C1 segment of cervical spinal cord (tissue), 14 donors: ENCODE measurements at regions not wholly inside any gene's neighbourhood (a gene's known extent, or its start where the extent isn't known, plus 50 kb on each side); places are given as distances from the start of the nearest gene placed in this dataset.
"Not testable (repeated sequence)": the region's sequence is repeated elsewhere in the genome, so short reads cannot be mapped to it uniquely, and the experiment has no call there.

Source experiments
- DNase-seq, 14 donors: peaks; one replicate each; lab custom pipeline; 2025; lab: John Stamatoyannopoulos, UW

GRCh38 chr1:95604771-95605170, 370.8 kb downstream of the RWDD3 start:
- DNase-seq, result no peak

GRCh38 chr1:95614197-95614596, 380.2 kb downstream of the RWDD3 start:
- DNase-seq, result no peak

GRCh38 chr1:95615421-95615820, 381.4 kb downstream of the RWDD3 start:
- no peak for DNase-seq

- DNase-seq, result no peak
These were observed 386.1 kb downstream of the RWDD3 start for GRCh38 chr1:95620076-95620475.

- DNase-seq, result no peak
These were observed 388.6 kb downstream of the RWDD3 start for GRCh38 chr1:95622609-95623008.

- DNase-seq, result no peak
These were observed 391.2 kb downstream of the RWDD3 start for GRCh38 chr1:95625224-95625623.

GRCh38 chr1:95627244-95627643, 393.2 kb downstream of the RWDD3 start:
- no peak for DNase-seq

GRCh38 chr1:95631695-95632094, 397.7 kb downstream of the RWDD3 start:
- DNase-seq, result no peak

- DNase-seq, result peak in 1 of 14 donors; percentile 6
These were observed 401.8 kb downstream of the RWDD3 start for GRCh38 chr1:95635811-95636210.

- no peak for DNase-seq
These were observed 402.9 kb downstream of the RWDD3 start for GRCh38 chr1:95636897-95637296.

- DNase-seq, result peak in 2 of 14 donors; percentile 11 to 43
These were observed 406.7 kb downstream of the RWDD3 start for GRCh38 chr1:95640746-95641145.

GRCh38 chr1:95641386-95641785, 407.4 kb downstream of the RWDD3 start:
- no peak for DNase-seq

- DNase-seq, result no peak
These were observed 408.0 kb downstream of the RWDD3 start for GRCh38 chr1:95642035-95642434.

GRCh38 chr1:95643071-95643470, 409.1 kb downstream of the RWDD3 start:
- DNase-seq, result no peak

- not testable (repeated sequence) for DNase-seq
These were observed 411.1 kb downstream of the RWDD3 start for GRCh38 chr1:95645126-95645525.

GRCh38 chr1:95650631-95651030, 416.6 kb downstream of the RWDD3 start:
- no peak for DNase-seq

- no peak for DNase-seq
These were observed 418.5 kb downstream of the RWDD3 start for GRCh38 chr1:95652423-95652965.

GRCh38 chr1:95653618-95654017, 419.6 kb downstream of the RWDD3 start:
- DNase-seq, result no peak

GRCh38 chr1:95655321-95656020, 421.5 kb downstream of the RWDD3 start:
- DNase-seq, result no peak

- no peak for DNase-seq
These were observed 423.2 kb downstream of the RWDD3 start for GRCh38 chr1:95657248-95657647.

- DNase-seq, result no peak
These were observed 425.2 kb downstream of the RWDD3 start for GRCh38 chr1:95659166-95659565.

- DNase-seq, result no peak
These were observed 425.6 kb downstream of the RWDD3 start for GRCh38 chr1:95659588-95659987.

GRCh38 chr1:95660736-95661135, 426.7 kb downstream of the RWDD3 start:
- DNase-seq, result no peak

- DNase-seq, result not testable (repeated sequence)
These were observed 429.5 kb downstream of the RWDD3 start for GRCh38 chr1:95663530-95663929.
